Activated naive CD8-positive, alpha-beta T cell (primary cell): ENCODE measurements at regions not wholly inside any gene's neighbourhood (a gene's known extent, or its start where the extent isn't known, plus 50 kb on each side); places are given as distances from the start of the nearest gene placed in this dataset.

Source experiments
- H3K27ac Mint-ChIP-seq: one replicate; pipeline ENCODE4 v1.8.0; 2021; ENCODE audit warnings: mixed read lengths
- H3K27me3 Mint-ChIP-seq: one replicate; pipeline ENCODE4 v1.8.0; 2021; ENCODE audit warnings: mixed read lengths
- H3K36me3 Mint-ChIP-seq: one replicate; pipeline ENCODE4 v1.8.0; 2021; ENCODE audit warnings: mixed read lengths
- H3K4me1 Mint-ChIP-seq: one replicate; pipeline ENCODE4 v1.8.0; 2021; ENCODE audit warnings: low read depth, mixed read lengths
- H3K4me3 Mint-ChIP-seq: one replicate; pipeline ENCODE4 v1.8.0; 2021; ENCODE audit warnings: mild to moderate bottlenecking, mixed read lengths
- H3K9me3 Mint-ChIP-seq: one replicate; pipeline ENCODE4 v1.8.0; 2021; ENCODE audit warnings: low read depth, mixed read lengths

- Mint-ChIP-seq H3K36me3 (no peaks in the 10 kb centered on the region), H3K4me3 (no peak overlapping the region), H3K27me3 (peaks cover 2% of the 10 kb centered on the region), H3K9me3 (no peaks in the 10 kb centered on the region), H3K27ac (no peak overlapping the region), H3K4me1 (no peaks in the 10 kb centered on the region)
These were observed 196.3 kb downstream of the IRF8 start for GRCh38 chr16:86095131-86095752.

- H3K4me1 Mint-ChIP-seq = no peaks in the 10 kb centered on the region
- no peak overlapping the region for H3K27ac Mint-ChIP-seq
- H3K9me3 Mint-ChIP-seq = no peaks in the 10 kb centered on the region
- H3K36me3 Mint-ChIP-seq = no peaks in the 10 kb centered on the region
- no peak overlapping the region for H3K4me3 Mint-ChIP-seq
- H3K27me3 Mint-ChIP-seq = peaks cover 2% of the 10 kb centered on the region
These were observed 197.0 kb downstream of the IRF8 start for GRCh38 chr16:86095906-86096485.

- no peaks in the 10 kb centered on the region for H3K36me3 Mint-ChIP-seq
- no peak overlapping the region for H3K27ac Mint-ChIP-seq
- H3K9me3 Mint-ChIP-seq = no peaks in the 10 kb centered on the region
- no peak overlapping the region for H3K4me3 Mint-ChIP-seq
- H3K27me3 Mint-ChIP-seq = peaks cover 2% of the 10 kb centered on the region
- H3K4me1 Mint-ChIP-seq = no peaks in the 10 kb centered on the region
These were observed 197.9 kb downstream of the IRF8 start for GRCh38 chr16:86096850-86097249.

- Mint-ChIP-seq H3K9me3 (no peaks in the 10 kb centered on the region), H3K27ac (no peak overlapping the region), H3K4me3 (no peak overlapping the region), H3K4me1 (no peaks in the 10 kb centered on the region), H3K36me3 (no peaks in the 10 kb centered on the region), H3K27me3 (peaks cover 4% of the 10 kb centered on the region)
These were observed 200.4 kb downstream of the IRF8 start for GRCh38 chr16:86099326-86099725.

GRCh38 chr16:86100205-86101136 is 201.5 kb downstream of the IRF8 start:
- no peaks in the 10 kb centered on the region for H3K36me3 Mint-ChIP-seq
- H3K27me3 Mint-ChIP-seq = peaks cover 4% of the 10 kb centered on the region
- no peaks in the 10 kb centered on the region for H3K4me1 Mint-ChIP-seq
- H3K27ac Mint-ChIP-seq = no peak overlapping the region
- no peaks in the 10 kb centered on the region for H3K9me3 Mint-ChIP-seq
- no peak overlapping the region for H3K4me3 Mint-ChIP-seq

- no peak overlapping the region for H3K4me3 Mint-ChIP-seq
- H3K9me3 Mint-ChIP-seq = no peaks in the 10 kb centered on the region
- H3K36me3 Mint-ChIP-seq = no peaks in the 10 kb centered on the region
- no peak overlapping the region for H3K27ac Mint-ChIP-seq
- peaks cover 4% of the 10 kb centered on the region for H3K27me3 Mint-ChIP-seq
- H3K4me1 Mint-ChIP-seq = no peaks in the 10 kb centered on the region
These were observed 202.4 kb downstream of the IRF8 start for GRCh38 chr16:86101137-86101896.

- peaks cover 4% of the 10 kb centered on the region for H3K27me3 Mint-ChIP-seq
- H3K4me3 Mint-ChIP-seq = no peak overlapping the region
- no peaks in the 10 kb centered on the region for H3K9me3 Mint-ChIP-seq
- no peaks in the 10 kb centered on the region for H3K36me3 Mint-ChIP-seq
- H3K27ac Mint-ChIP-seq = no peak overlapping the region
- no peaks in the 10 kb centered on the region for H3K4me1 Mint-ChIP-seq
These were observed 202.9 kb downstream of the IRF8 start for GRCh38 chr16:86101897-86102157.

- H3K27me3 Mint-ChIP-seq = peaks cover 4% of the 10 kb centered on the region
- no peaks in the 10 kb centered on the region for H3K36me3 Mint-ChIP-seq
- H3K27ac Mint-ChIP-seq = no peak overlapping the region
- H3K4me3 Mint-ChIP-seq = no peak overlapping the region
- no peaks in the 10 kb centered on the region for H3K4me1 Mint-ChIP-seq
- H3K9me3 Mint-ChIP-seq = no peaks in the 10 kb centered on the region
These were observed 204.4 kb downstream of the IRF8 start for GRCh38 chr16:86103320-86103719.

- H3K27ac Mint-ChIP-seq = no peak overlapping the region
- H3K9me3 Mint-ChIP-seq = no peaks in the 10 kb centered on the region
These were observed 205.6 kb downstream of the IRF8 start for GRCh38 chr16:86104537-86105048.

GRCh38 chr16:86107215-86107825 is 208.4 kb downstream of the IRF8 start:
- Mint-ChIP-seq H3K9me3 (no peaks in the 10 kb centered on the region), H3K27me3 (peaks cover 1% of the 10 kb centered on the region), H3K27ac (no peak overlapping the region), H3K36me3 (no peaks in the 10 kb centered on the region), H3K4me1 (no peaks in the 10 kb centered on the region), H3K4me3 (no peak overlapping the region)

More at GRCh38 chr16:86104537-86105048, 205.6 kb downstream of the IRF8 start:
- H3K4me3 Mint-ChIP-seq = no peak overlapping the region
- H3K4me1 Mint-ChIP-seq = no peaks in the 10 kb centered on the region
- no peaks in the 10 kb centered on the region for H3K36me3 Mint-ChIP-seq
- peaks cover 2% of the 10 kb centered on the region for H3K27me3 Mint-ChIP-seq

GRCh38 chr16:86108062-86108461 is 209.1 kb downstream of the IRF8 start:
- no peak overlapping the region for H3K27ac Mint-ChIP-seq
- H3K27me3 Mint-ChIP-seq = peaks cover 4% of the 10 kb centered on the region
- no peaks in the 10 kb centered on the region for H3K9me3 Mint-ChIP-seq
- H3K4me3 Mint-ChIP-seq = no peak overlapping the region
- no peaks in the 10 kb centered on the region for H3K36me3 Mint-ChIP-seq
- no peaks in the 10 kb centered on the region for H3K4me1 Mint-ChIP-seq

GRCh38 chr16:86110134-86110533 is 211.2 kb downstream of the IRF8 start:
- H3K36me3 Mint-ChIP-seq = no peaks in the 10 kb centered on the region
- no peaks in the 10 kb centered on the region for H3K4me1 Mint-ChIP-seq
- H3K27ac Mint-ChIP-seq = no peak overlapping the region
- no peak overlapping the region for H3K4me3 Mint-ChIP-seq
- H3K9me3 Mint-ChIP-seq = no peaks in the 10 kb centered on the region
- H3K27me3 Mint-ChIP-seq = peaks cover 8% of the 10 kb centered on the region

- H3K4me1 Mint-ChIP-seq = no peaks in the 10 kb centered on the region
- no peak overlapping the region for H3K27ac Mint-ChIP-seq
- H3K27me3 Mint-ChIP-seq = peaks cover 8% of the 10 kb centered on the region
- H3K4me3 Mint-ChIP-seq = no peak overlapping the region
- no peaks in the 10 kb centered on the region for H3K36me3 Mint-ChIP-seq
- H3K9me3 Mint-ChIP-seq = no peaks in the 10 kb centered on the region
These were observed 211.8 kb downstream of the IRF8 start for GRCh38 chr16:86110726-86111125.

- H3K36me3 Mint-ChIP-seq = no peaks in the 10 kb centered on the region
- H3K4me3 Mint-ChIP-seq = no peak overlapping the region
- no peaks in the 10 kb centered on the region for H3K9me3 Mint-ChIP-seq
- H3K4me1 Mint-ChIP-seq = no peaks in the 10 kb centered on the region
- peaks cover 8% of the 10 kb centered on the region for H3K27me3 Mint-ChIP-seq
- H3K27ac Mint-ChIP-seq = no peak overlapping the region
These were observed 213.2 kb downstream of the IRF8 start for GRCh38 chr16:86112178-86112577.
